ENCODE measurements at regions not wholly inside any gene's neighbourhood (a gene's known extent, or its start where the extent isn't known, plus 50 kb on each side); places are given as distances from the start of the nearest gene placed in this dataset.

- no peak for TF ChIP-seq CTCF (IDR thresholded peaks at IDR 0.05)
- ATAC-seq (ENCODE audit: low FRiP score): no peak
- no peak for DNase-seq (ENCODE audit: low spot score)
Observed at GRCh38 chr2:20914771-20915170, 91.9 kb upstream of the LDAH start.

DNA sequence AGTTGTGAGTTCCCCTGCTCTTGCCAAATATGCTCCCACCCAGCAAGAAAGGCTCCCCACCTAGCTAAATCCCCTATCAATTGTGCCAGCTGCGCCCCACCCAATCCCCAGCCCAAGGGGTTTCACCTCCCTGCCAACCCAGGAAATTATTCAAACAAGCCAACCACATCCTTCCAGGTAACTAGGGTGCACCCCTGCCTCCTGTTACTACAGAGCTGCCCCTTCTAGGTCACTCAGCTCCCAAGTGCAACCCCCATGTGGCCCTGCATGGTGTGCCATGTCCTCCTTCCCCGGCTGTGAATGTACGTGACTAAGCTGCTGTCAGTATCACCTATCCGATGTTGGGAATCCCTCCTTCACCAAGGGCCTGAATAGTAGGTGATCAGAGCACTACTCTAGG lies 91.2 kb upstream of the LDAH start:
- no peak for DNase-seq (ENCODE audit: low spot score)
- TF ChIP-seq CTCF (IDR thresholded peaks at IDR 0.05): no peak
- ATAC-seq (ENCODE audit: low FRiP score): no peak

DNA sequence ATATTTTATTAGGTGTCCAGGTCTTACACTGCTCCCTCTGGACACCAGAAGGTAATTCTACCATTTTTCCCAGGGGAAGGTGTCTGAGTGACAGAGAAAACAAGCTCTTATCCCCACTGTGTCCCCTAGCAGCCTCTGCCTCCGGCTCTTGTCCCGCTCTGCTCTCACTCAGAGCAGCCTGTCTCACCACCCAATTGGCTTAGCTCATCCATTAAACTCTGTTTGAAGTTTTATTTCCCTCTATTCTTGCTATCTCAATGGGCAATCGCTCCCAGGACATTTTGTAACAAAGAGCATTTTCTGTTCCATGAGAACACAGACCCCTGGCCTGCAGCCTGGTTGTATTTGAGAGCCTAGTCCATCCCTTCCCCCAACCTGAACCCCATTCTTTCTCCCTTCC lies 90.6 kb upstream of the LDAH start:
- DNase-seq (ENCODE audit: low spot score): no peak
- TF ChIP-seq CTCF (IDR thresholded peaks at IDR 0.05): no peak

DNA sequence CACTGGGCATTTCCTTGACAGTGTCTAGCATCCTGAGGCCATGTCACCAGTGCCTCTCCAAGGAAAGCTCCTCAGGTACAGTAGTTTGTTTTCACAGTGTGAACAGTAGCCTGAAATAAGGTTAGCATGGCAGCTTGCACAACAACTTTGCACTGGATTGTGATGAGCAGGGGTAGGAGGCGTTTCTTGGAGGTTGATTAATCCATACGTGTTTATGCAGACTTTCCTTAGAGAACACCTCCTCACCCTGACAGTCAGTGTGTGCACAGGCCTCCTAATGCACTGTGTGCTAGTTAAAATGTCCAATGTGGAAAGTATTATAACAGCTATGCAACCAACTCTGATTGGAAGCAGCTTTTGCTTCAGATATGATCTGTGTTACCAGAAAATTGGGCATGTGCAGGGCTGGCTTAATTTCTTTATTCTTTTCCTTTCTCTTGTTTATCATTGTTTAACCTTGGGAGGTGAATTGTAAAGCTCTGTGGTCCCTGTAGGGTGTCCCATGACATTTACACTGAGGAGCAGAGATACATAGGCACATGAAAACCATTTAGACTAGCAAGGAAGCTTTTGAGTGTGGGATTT lies 77.2 kb upstream of the LDAH start:
- no peak for ATAC-seq (ENCODE audit: low FRiP score)
- no peak for TF ChIP-seq CTCF (IDR thresholded peaks at IDR 0.05)
- no peak for DNase-seq (ENCODE audit: low spot score)

More for the DNA sequence above, 90.6 kb upstream of the LDAH start:
- ATAC-seq (ENCODE audit: low FRiP score): no peak

DNA sequence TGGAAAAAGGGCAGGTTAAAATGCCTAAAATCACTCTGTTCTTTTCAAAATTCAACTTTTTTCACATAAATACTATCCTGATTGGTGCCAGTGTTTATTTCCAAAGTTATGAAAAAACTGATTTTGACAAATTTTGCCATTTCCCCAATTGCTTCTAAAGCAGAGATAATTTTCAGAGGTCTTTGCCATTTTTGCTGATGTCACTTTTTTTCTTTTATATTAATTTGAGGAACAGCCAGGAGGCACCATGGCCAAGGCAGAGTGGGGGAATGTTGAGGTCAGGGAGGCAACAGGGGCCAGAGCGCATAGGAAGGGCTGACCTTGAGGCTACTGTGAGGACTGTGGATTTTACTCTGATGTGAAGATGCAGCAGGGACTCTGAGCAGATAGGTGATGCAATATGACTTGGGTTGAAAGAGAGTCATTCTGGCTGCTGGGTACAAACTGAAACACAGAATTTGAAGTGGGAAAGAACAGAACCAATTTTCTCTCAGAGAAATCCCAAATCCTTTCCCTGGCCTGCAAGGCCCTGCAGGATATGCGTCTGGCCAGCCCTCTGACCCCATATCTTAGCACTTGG lies 75.1 kb upstream of the LDAH start:
- ATAC-seq (ENCODE audit: low FRiP score): no peak
- no peak for TF ChIP-seq CTCF (IDR thresholded peaks at IDR 0.05)
- no peak for DNase-seq (ENCODE audit: low spot score)

DNA sequence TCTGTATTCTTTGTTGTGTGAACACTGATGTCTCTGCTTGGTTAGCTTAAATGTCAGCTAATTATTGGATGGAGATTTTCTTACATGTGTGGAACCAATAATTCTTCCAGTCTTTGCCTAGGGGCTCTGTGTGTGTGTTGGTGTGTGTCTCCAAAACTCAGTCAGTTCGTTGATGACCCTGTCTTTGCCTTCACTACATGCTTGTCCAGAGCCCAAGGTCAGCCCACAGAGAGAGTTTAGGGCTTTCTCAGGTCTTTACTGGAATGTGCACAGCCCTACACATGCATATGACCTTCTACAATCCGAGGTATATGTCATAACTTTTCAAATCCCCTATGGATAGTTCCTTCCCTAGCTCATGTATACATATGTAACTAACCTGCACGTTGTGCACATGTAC lies 74.1 kb upstream of the LDAH start:
- TF ChIP-seq CTCF (IDR thresholded peaks at IDR 0.05): no peak
- DNase-seq (ENCODE audit: low spot score): no peak

DNA sequence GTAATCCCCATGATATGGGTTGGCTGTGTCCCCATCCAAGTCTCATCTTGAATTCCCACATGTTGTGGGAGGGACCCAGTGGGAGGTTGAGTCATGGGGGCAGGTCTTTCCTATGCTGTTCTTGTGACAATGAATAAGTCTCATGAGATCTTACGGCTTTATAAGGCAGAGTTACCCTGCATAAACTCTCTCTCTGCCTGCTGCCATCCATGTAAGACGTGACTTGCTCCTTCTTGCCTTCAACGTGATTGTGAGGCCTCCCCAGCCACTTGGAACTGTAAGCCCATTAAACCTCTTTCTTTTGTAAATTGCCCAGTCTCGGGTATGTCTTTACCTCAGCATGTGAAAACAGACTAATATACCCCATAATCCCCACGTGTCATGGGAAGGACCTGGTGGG lies 61.9 kb upstream of the LDAH start:
- ATAC-seq (ENCODE audit: low FRiP score) (no peak), DNase-seq (ENCODE audit: low spot score) (no peak)
- TF ChIP-seq CTCF (IDR thresholded peaks at IDR 0.05): no peak

More for the DNA sequence above, 74.1 kb upstream of the LDAH start:
- no peak for ATAC-seq (ENCODE audit: low FRiP score)

Measured in omental fat pad (tissue), 3 donors.